Kidney (tissue), 13 donors: ENCODE measurements at regions not wholly inside any gene's neighbourhood (a gene's known extent, or its start where the extent isn't known, plus 50 kb on each side); places are given as distances from the start of the nearest gene placed in this dataset.

ENCODE experiments used
- DNase-seq, 5 donors: peaks; one replicate each; pipeline ENCODE4 v3.0.0-alpha.2; 2013 to 2020
- FAIRE-seq: peaks from 2 replicates; lab custom pipeline; 2012; peaks lifted over from hg19 to GRCh38; lab: Jason Lieb, UNC
- H3K27ac ChIP-seq, 2 donors: one replicate each; pipeline ENCODE4 v1.7.0; 2013; ENCODE audit warnings: low read depth in 2 of 2, low read length in 2 of 2, inconsistent platforms in 1 of 2
- H3K27me3 ChIP-seq: one replicate; pipeline ENCODE4 v1.7.1; 2013; ENCODE audit warnings: low read length, inconsistent platforms; ENCODE audit not compliant: control insufficient read depth, insufficient read depth
- H3K36me3 ChIP-seq, 3 donors: one replicate each; pipeline versions ENCODE4 v1.7.0 to v1.7.1; 2013; ENCODE audit warnings: low read length in 3 of 3, control low read depth in 1 of 3, inconsistent platforms in 1 of 3; ENCODE audit not compliant: insufficient read depth in 3 of 3, control insufficient read depth in 2 of 3
- H3K4me1 ChIP-seq, 3 donors: one replicate each; pipeline versions ENCODE4 v1.7.0 to v1.7.1; 2013; ENCODE audit warnings: low read length in 3 of 3, inconsistent platforms in 1 of 3, low read depth in 1 of 3; ENCODE audit not compliant: control insufficient read depth in 2 of 3, insufficient read depth in 2 of 3
- H3K4me3 ChIP-seq, 3 donors: one replicate each; pipeline versions ENCODE4 v1.7.0 to v1.8.1; 2013; ENCODE audit warnings: low read length in 3 of 3, control low read depth in 1 of 3, inconsistent platforms in 1 of 3
- H3K9ac ChIP-seq, 3 donors: one replicate each; pipeline versions ENCODE4 v1.7.0 to v1.7.1; 2013; ENCODE audit warnings: low read length in 3 of 3, control low read depth in 1 of 3, inconsistent platforms in 1 of 3
- H3K9me3 ChIP-seq, 3 donors: one replicate each; pipeline versions ENCODE4 v1.7.0 to v1.7.1; 2013; ENCODE audit warnings: low read length in 3 of 3, control low read depth in 1 of 3, inconsistent platforms in 1 of 3; ENCODE audit not compliant: control insufficient read depth in 2 of 3, insufficient read depth in 1 of 3
- intact Hi-C: fragments of 100-400 bp; cut with DNase I; formaldehyde crosslinking; loops from one replicate; pipeline ENCODE4 v1.11.1; 2022
- TF ChIP-seq, protein P1 (sequence below): IDR thresholded peaks from 3 replicates; pipeline ENCODE4 v1.5.1; 2012; ENCODE audit warnings: mild to moderate bottlenecking, moderate library complexity, borderline replicate concordance; ENCODE audit not compliant: insufficient read depth; ENCODE audit errors: extremely low read depth
- donor health status: control.
- donor health status: control.
- donor health status: control.
- donor health status: control.
- donor health status: control.
- donor health status: DM: yes; HTN: yes; CAD: no.
- donor health status: Normal renal cell carcinoma (clear cell type).

DNA sequence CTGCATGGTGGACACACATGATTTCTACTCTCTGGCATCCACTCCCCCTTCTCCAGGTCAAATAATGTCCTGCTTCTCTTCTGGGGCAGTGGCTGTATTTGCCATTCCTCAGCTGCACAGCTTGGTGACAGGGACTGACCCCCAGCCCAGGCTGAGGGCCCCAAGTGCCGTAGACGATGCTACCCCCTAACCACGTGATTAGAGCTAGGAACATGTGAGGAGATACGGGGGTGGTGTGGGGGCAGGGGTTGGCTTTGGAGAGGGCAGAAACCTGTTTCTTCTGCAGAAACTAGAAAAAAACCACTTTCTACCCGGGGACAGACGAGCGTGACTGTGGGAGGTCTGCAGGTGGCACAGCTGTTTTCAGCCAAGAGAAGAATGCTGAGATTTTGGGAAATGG lies 192.4 kb downstream of the SIPA1L2 start:
- Histone ChIP-seq H3K27ac (no peak overlapping the region), H3K4me3 (no peak overlapping the region), H3K4me1 (peaks cover 0 to 4% (median 0%) of the 10 kb centered on the region in 3 donors), H3K9me3 (no peaks in the 10 kb centered on the region), H3K27me3 (no peaks in the 10 kb centered on the region), H3K36me3 (peaks cover 0 to 5% (median 2%) of the 10 kb centered on the region in 3 donors), H3K9ac (no peak overlapping the region)
- TF ChIP-seq, protein P1, sequence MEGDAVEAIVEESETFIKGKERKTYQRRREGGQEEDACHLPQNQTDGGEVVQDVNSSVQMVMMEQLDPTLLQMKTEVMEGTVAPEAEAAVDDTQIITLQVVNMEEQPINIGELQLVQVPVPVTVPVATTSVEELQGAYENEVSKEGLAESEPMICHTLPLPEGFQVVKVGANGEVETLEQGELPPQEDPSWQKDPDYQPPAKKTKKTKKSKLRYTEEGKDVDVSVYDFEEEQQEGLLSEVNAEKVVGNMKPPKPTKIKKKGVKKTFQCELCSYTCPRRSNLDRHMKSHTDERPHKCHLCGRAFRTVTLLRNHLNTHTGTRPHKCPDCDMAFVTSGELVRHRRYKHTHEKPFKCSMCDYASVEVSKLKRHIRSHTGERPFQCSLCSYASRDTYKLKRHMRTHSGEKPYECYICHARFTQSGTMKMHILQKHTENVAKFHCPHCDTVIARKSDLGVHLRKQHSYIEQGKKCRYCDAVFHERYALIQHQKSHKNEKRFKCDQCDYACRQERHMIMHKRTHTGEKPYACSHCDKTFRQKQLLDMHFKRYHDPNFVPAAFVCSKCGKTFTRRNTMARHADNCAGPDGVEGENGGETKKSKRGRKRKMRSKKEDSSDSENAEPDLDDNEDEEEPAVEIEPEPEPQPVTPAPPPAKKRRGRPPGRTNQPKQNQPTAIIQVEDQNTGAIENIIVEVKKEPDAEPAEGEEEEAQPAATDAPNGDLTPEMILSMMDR = no peak
- intact Hi-C loops = no loop called here
- no peak for DNase-seq
- no peak for FAIRE-seq

DNA sequence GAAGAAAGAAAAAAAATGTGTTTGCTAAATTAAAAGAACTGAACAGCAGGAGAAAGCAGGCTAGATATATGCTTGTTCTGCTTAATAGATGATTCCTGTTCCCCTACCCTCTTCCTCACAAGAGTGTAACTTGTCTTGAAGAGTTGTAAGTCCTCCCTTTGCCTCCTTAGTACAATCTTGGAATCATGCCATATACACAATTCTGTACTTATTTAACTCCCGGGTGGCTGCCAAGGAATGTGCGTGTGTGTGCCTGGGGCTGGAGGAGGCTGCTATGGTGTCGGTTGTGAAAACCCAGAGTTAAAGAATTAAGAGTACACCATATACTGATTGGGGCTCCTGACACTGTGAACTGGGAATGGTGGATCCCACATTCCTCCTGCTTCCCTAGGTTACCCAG lies 194.2 kb downstream of the SIPA1L2 start:
- Histone ChIP-seq H3K4me3 (no peak overlapping the region), H3K9ac (no peak overlapping the region), H3K27ac (no peak overlapping the region), H3K4me1 (peaks cover 0 to 4% (median 0%) of the 10 kb centered on the region in 3 donors), H3K27me3 (no peaks in the 10 kb centered on the region), H3K9me3 (no peaks in the 10 kb centered on the region), H3K36me3 (peaks cover 0 to 5% (median 2%) of the 10 kb centered on the region in 3 donors)
- peak in 2 of 5 donors; percentile 40 to 68 for DNase-seq
- intact Hi-C loops = no loop called here
- FAIRE-seq = no peak
- TF ChIP-seq, protein P1 = no peak

DNA sequence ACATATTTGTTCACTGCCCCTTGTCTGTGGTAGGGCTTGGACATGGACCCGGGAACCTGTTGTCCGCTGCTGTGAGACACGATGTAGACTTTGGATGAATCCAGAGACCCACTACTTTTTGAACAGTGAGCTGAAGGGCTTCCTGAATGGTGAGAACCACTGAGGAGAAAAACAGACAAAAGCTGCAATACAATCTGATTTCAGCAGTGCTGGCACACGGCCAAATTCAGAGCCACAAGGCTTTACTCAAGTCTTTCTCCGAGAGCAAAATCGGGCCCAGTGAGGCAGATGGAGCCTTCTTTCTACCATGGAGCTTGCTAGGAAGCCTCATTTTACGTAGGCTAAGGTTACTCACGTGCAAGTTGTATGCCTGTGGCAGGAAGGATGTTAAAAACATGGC lies 197.6 kb downstream of the SIPA1L2 start:
- peak in 2 of 5 donors; percentile 42 to 64 for DNase-seq
- TF ChIP-seq, protein P1 = no peak
- Histone ChIP-seq H3K4me3 (no peak overlapping the region), H3K4me1 (peaks cover 0 to 7% (median 0%) of the 10 kb centered on the region in 3 donors), H3K9me3 (no peaks in the 10 kb centered on the region), H3K27ac (no peak overlapping the region), H3K36me3 (peaks cover 0 to 2% (median 0%) of the 10 kb centered on the region in 3 donors), H3K27me3 (no peaks in the 10 kb centered on the region), H3K9ac (no peak overlapping the region)
- intact Hi-C loops = no loop called here
- FAIRE-seq = no peak

DNA sequence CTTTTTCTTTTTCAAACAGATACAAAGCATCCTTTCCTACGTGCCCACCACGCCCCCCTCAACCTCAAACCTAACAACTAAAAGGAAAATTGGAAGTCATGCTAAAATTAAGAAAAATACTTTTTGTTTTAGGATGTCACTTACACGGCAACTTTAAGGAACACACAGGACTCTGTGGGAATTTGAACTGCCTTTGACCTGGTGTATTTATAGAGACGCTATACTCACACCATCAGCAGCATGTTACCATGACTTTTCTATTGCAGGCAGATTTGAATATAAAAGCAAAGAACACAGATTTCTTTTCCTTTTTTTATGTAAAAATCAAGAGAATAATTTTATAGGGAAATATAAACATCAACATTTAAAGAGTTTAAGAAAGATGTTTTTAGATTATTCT lies 198.2 kb downstream of the SIPA1L2 start:
- peak in 1 of 5 donors; percentile 36 for DNase-seq
- FAIRE-seq = no peak
- peaks cover 0 to 2% (median 0%) of the 10 kb centered on the region in 3 donors for H3K36me3 ChIP-seq
- no peak overlapping the region for H3K4me3 ChIP-seq
- no peak overlapping the region for H3K27ac ChIP-seq
- no peak overlapping the region for H3K9ac ChIP-seq
- H3K4me1 ChIP-seq = peaks cover 0 to 7% (median 0%) of the 10 kb centered on the region in 3 donors
- no peaks in the 10 kb centered on the region for H3K27me3 ChIP-seq
- intact Hi-C loops = no loop called here
- TF ChIP-seq, protein P1 = no peak
- no peaks in the 10 kb centered on the region for H3K9me3 ChIP-seq
